ENCODE measurements at regions not wholly inside any gene's neighbourhood (a gene's known extent, or its start where the extent isn't known, plus 50 kb on each side); places are given as distances from the start of the nearest gene placed in this dataset.

- no peak for TF ChIP-seq CTCF (conservative IDR thresholded peaks at IDR 0.05; ENCODE audit: low read depth in 2 of 2)
- TF ChIP-seq ETS1 (IDR thresholded peaks at IDR 0.05) = no peak
Observed at GRCh38 chr3:25097023-25097422, 331.0 kb upstream of the RARB start (continued).

- Mint-ChIP-seq H3K9me3 (no peaks in the 10 kb centered on the region), H3K27ac (no peak overlapping the region), H3K4me3 (no peak overlapping the region), H3K4me1 (no peaks in the 10 kb centered on the region), H3K27me3 (ENCODE audit: insufficient read depth, low read depth, poor library complexity) (no peaks in the 10 kb centered on the region), H3K36me3 (ENCODE audit: low read depth) (no peaks in the 10 kb centered on the region)
- Histone ChIP-seq H3K4me2 (no peak overlapping the region), H3K9me2 (ENCODE audit: insufficient read depth) (no peaks in the 10 kb centered on the region; the same call in 1 of the 2 replicates), H3K4me1 (ENCODE audit: insufficient read depth) (no peaks in the 10 kb centered on the region), H3K27me3 (ENCODE audit: insufficient read depth) (no peaks in the 10 kb centered on the region), H3K27ac (ENCODE audit: low read depth) (no peak overlapping the region), H2AFZ (no peak overlapping the region), H4K20me1 (replicated peaks; ENCODE audit: insufficient read depth) (no peaks in the 10 kb centered on the region), H3F3A (replicated peaks; ENCODE audit: low read depth) (no peaks in the 10 kb centered on the region), H3K79me2 (replicated peaks; ENCODE audit: insufficient read depth) (no peaks in the 10 kb centered on the region), H3K36me3 (ENCODE audit: insufficient read depth) (no peaks in the 10 kb centered on the region), H3K4me3 (no peak overlapping the region)
- DNase-seq (ENCODE audit: low spot score) (no peak), ATAC-seq (no peak)
- TF ChIP-seq REST (IDR thresholded peaks at IDR 0.05; ENCODE audit: unreplicated experiment) (no peak), STAT1 (IDR thresholded peaks at IDR 0.05; ENCODE audit: unreplicated experiment) (no peak), ZNF462 (CRISPR knock-in tag; IDR thresholded peaks at IDR 0.05) (no peak), NANOG (IDR thresholded peaks at IDR 0.05; ENCODE audit: borderline replicate concordance) (no peak), CTCF (conservative IDR thresholded peaks at IDR 0.05; ENCODE audit: low read depth in 2 of 2) (no peak), EZH2 (IDR thresholded peaks at IDR 0.05; ENCODE audit: low read depth, unreplicated experiment) (no peak), ETS1 (IDR thresholded peaks at IDR 0.05) (no peak), EZH2phosphoT487 (IDR thresholded peaks at IDR 0.05; ENCODE audit: unreplicated experiment) (no peak)
Observed at GRCh38 chr3:25099666-25100065, 328.4 kb upstream of the RARB start.
